GM12872 (cell line): ENCODE measurements at regions not wholly inside any gene's neighbourhood (a gene's known extent, or its start where the extent isn't known, plus 50 kb on each side); places are given as distances from the start of the nearest gene placed in this dataset.

Experiments used
- CTCF ChIP-seq: IDR thresholded peaks from 3 replicates; pipeline ENCODE4 v1.5.1; 2011; ENCODE audit warnings: low read depth, mild to moderate bottlenecking, low read length, moderate library complexity; ENCODE audit not compliant: insufficient read depth

GRCh38 chr2:41319437-41319836 is 728.4 kb upstream of the PKDCC start:
- no peak for TF ChIP-seq CTCF

- TF ChIP-seq CTCF = no peak
Measured at GRCh38 chr2:41320491-41320890, 727.3 kb upstream of the PKDCC start.

GRCh38 chr2:41321351-41321750 is 726.5 kb upstream of the PKDCC start:
- no peak for TF ChIP-seq CTCF

GRCh38 chr2:41326851-41327250 is 721.0 kb upstream of the PKDCC start:
- TF ChIP-seq CTCF = no peak

- TF ChIP-seq CTCF = no peak
Measured at GRCh38 chr2:41329040-41329439, 718.8 kb upstream of the PKDCC start.

GRCh38 chr2:41334159-41334558 is 713.7 kb upstream of the PKDCC start:
- TF ChIP-seq CTCF = no peak

- no peak for TF ChIP-seq CTCF
Measured at GRCh38 chr2:41337956-41338355, 709.9 kb upstream of the PKDCC start.

- no peak for TF ChIP-seq CTCF
Measured at GRCh38 chr2:41344529-41344928, 703.3 kb upstream of the PKDCC start.
